Thymus (tissue), 11 donors: ENCODE measurements at regions not wholly inside any gene's neighbourhood (a gene's known extent, or its start where the extent isn't known, plus 50 kb on each side); places are given as distances from the start of the nearest gene placed in this dataset.

Experiments
- DNase-seq, 9 donors: peaks; one replicate each; pipeline ENCODE4 v3.0.0-alpha.2; 2013; ENCODE audit warnings: low spot score in 9 of 9, low read depth in 6 of 9, missing footprints in 1 of 9
- H3K27ac ChIP-seq, 2 donors: one replicate each; pipeline ENCODE4 v1.5.1; 2013; ENCODE audit warnings: control low read depth in 1 of 2, low read depth in 1 of 2, low read length in 1 of 2, mild to moderate bottlenecking in 1 of 2, moderate library complexity in 1 of 2
- H3K27me3 ChIP-seq, 2 donors: one replicate each; pipeline ENCODE4 v1.5.1; 2013; ENCODE audit warnings: low read length in 1 of 2; ENCODE audit not compliant: control insufficient read depth in 2 of 2, insufficient read depth in 1 of 2
- H3K36me3 ChIP-seq, 2 donors: one replicate each; pipeline ENCODE4 v1.5.1; 2013; ENCODE audit warnings: low read length in 1 of 2, mild to moderate bottlenecking in 1 of 2, moderate library complexity in 1 of 2; ENCODE audit not compliant: control insufficient read depth in 2 of 2, insufficient read depth in 2 of 2
- H3K4me1 ChIP-seq, 2 donors: one replicate each; pipeline ENCODE4 v1.5.1; 2013; ENCODE audit warnings: low read length in 2 of 2; ENCODE audit not compliant: control insufficient read depth in 2 of 2, insufficient read depth in 2 of 2
- H3K4me3 ChIP-seq, 2 donors: one replicate each; pipeline ENCODE4 v1.5.1; 2013; ENCODE audit warnings: low read length in 2 of 2, control low read depth in 1 of 2, mild to moderate bottlenecking in 1 of 2
- H3K9me3 ChIP-seq, 2 donors: one replicate each; pipeline ENCODE4 v1.5.1; 2013; ENCODE audit warnings: low read length in 1 of 2, mild to moderate bottlenecking in 1 of 2; ENCODE audit not compliant: control insufficient read depth in 2 of 2, insufficient read depth in 1 of 2
- WGBS: extraction: QIAGEN DNeasy Blood & Tissue Kit; methylation state at CpG from one replicate; pipeline ENCODE4 v1.1.7; 2013; 5-methylcytosine and 5-hydroxymethylcytosine counted together
- donor health status: healthy.

DNA sequence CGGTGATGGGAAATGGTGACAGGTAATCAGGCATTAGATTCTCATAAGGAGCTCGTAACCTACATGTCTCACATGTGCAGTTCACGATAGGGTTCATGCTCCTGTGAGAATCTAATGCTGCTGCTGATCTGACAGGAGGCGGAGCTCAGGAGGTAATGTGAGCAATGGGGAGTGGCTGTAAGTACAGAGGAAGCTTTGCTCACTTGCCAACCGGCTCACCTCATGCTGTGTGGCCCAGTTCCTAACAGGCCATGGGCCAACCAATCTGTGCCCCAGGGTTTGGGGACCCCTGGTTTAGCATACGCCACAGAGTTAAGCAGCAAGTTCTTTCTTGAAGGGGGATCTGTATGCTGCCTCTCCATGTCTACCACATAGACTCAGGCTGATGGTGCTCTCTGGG, 133.1 kb downstream of the IQUB start:
- DNase-seq = no peak
- H3K4me1 ChIP-seq = no peaks in the 10 kb centered on the region
- no peaks in the 10 kb centered on the region for H3K27me3 ChIP-seq
- H3K36me3 ChIP-seq = no peaks in the 10 kb centered on the region
- H3K9me3 ChIP-seq = no peaks in the 10 kb centered on the region
- no peak overlapping the region for H3K27ac ChIP-seq
- H3K4me3 ChIP-seq = no peak overlapping the region
- 85% methylated on average over 6 of the region's 6 CpGs for WGBS

DNA sequence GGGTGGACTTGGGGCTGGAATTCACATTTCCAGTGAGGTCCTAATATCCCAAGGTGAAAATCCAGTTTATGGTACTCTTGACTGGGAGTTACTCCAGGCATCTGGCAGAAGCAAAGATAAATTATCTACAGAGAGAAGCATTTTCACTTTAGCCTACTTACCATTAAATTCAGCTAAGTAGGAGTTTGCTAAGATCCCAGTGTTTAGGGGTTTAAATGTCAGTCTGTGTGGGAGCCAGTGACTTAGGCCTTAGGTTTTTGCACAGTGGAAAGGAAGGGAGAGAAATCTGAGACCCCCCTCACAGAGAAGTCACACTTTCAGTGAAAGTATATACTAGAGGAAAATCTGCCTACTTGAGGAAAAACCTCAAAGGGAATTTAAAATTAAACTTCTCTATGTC, 134.2 kb downstream of the IQUB start:
- Histone ChIP-seq H3K36me3 (no peaks in the 10 kb centered on the region), H3K9me3 (no peaks in the 10 kb centered on the region)
- no peak for DNase-seq

DNA sequence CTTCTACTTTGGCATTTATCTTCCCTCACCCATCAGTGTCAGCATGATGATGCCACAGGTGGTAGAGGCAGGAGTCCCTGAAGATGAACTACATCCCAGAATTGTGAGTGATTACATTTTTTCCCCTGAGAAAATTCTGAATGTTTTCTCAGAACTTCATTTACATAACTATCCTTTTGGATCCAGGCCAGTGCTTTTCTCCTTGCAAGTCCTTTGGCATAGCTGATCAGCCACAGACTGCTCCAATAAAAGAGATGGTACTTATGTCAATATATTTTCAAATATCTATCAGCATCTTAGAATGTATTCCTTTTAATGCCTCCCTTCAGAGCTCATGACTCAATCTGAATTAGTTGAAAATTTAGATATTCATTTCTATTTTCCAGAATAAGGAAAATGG, 135.5 kb downstream of the IQUB start:
- H3K27me3 ChIP-seq = no peaks in the 10 kb centered on the region
- DNase-seq = no peak
- no peak overlapping the region for H3K27ac ChIP-seq
- no peaks in the 10 kb centered on the region for H3K9me3 ChIP-seq
- no peaks in the 10 kb centered on the region for H3K36me3 ChIP-seq
- H3K4me3 ChIP-seq = no peak overlapping the region
- H3K4me1 ChIP-seq = no peaks in the 10 kb centered on the region

More for the DNA sequence above, 134.2 kb downstream of the IQUB start:
- no peak overlapping the region for H3K27ac ChIP-seq
- H3K27me3 ChIP-seq = no peaks in the 10 kb centered on the region
- no peaks in the 10 kb centered on the region for H3K4me1 ChIP-seq
- no peak overlapping the region for H3K4me3 ChIP-seq

DNA sequence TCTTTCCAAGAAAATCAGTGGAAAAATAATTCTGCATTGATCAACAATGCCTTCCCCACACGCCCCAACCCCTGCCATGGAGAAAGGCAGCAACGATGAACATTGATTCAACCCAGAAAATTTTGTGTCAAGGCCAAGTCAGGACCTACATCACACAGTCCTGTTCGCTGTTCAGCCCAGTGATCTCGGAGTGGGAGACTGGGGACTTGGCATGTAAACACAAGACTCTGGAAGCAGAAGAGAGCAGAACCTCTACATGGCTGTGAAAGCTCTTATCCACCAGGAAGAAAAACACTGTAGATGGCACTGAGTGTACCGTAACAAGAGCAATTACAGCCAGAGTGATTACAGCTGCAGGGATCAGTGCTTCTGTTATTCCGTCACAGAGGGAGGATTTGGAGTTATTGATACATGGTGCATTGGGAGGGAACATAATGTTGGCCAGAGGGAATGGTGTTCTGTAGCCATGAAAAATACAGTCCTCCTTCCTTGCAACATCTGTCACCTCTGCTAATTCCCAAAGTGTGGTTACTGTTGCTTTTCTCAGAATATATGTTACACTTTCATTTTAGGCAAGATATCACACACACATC, 136.6 kb downstream of the IQUB start:
- WGBS = 92% methylated on average over 6 of the region's 6 CpGs
- Histone ChIP-seq H3K4me3 (no peak overlapping the region), H3K27ac (no peak overlapping the region), H3K36me3 (no peaks in the 10 kb centered on the region), H3K27me3 (no peaks in the 10 kb centered on the region), H3K4me1 (no peaks in the 10 kb centered on the region), H3K9me3 (no peaks in the 10 kb centered on the region)
- DNase-seq = no peak

DNA sequence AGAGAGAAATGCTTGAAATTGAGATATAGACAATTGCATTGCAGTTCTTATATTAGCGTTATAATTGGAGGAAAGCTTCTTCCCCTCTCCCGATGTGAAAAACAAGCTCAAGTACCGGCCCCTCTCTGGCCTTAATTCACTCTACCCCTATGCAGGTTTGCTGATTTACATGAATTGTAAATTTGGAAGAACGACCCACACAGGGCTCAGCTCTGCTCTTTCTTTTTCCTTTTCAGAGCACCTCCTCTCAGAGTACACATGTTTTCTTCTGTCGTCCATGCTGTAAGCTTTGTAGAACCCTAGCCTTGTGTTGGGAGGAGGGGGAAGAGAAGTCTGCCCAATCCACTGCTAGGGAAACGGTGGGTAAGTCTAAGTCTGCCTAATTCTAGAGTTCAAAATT, 140.8 kb downstream of the IQUB start:
- DNase-seq = no peak
- 54% methylated on average over 6 of the region's 6 CpGs for WGBS
- Histone ChIP-seq H3K27ac (no peak overlapping the region), H3K36me3 (no peaks in the 10 kb centered on the region), H3K27me3 (no peaks in the 10 kb centered on the region), H3K9me3 (no peaks in the 10 kb centered on the region), H3K4me3 (no peak overlapping the region), H3K4me1 (no peaks in the 10 kb centered on the region)

DNA sequence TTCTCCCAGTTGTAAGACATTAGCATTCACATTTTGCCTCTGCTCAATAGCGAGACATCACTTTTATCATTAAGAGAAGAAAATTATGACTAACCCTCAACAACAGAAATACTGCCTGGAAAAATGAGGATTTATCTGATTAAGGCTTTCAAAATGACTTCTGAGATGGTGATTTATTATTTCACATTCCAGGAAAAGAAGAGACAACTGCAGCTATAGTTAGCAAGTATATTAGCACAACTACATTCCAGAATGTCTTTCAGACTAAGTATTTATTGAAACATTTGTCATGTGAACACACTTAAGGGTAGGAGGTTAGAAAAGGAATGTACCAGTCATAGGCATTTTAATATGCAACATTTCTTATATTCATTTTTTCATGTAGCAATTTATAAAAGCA, 162.0 kb downstream of the IQUB start:
- Histone ChIP-seq H3K27me3 (no peaks in the 10 kb centered on the region), H3K4me3 (no peak overlapping the region), H3K36me3 (no peaks in the 10 kb centered on the region), H3K9me3 (no peaks in the 10 kb centered on the region), H3K4me1 (no peaks in the 10 kb centered on the region), H3K27ac (no peak overlapping the region)
- WGBS = 94% methylated on average over 1 of the region's 1 CpG
- DNase-seq = no peak

DNA sequence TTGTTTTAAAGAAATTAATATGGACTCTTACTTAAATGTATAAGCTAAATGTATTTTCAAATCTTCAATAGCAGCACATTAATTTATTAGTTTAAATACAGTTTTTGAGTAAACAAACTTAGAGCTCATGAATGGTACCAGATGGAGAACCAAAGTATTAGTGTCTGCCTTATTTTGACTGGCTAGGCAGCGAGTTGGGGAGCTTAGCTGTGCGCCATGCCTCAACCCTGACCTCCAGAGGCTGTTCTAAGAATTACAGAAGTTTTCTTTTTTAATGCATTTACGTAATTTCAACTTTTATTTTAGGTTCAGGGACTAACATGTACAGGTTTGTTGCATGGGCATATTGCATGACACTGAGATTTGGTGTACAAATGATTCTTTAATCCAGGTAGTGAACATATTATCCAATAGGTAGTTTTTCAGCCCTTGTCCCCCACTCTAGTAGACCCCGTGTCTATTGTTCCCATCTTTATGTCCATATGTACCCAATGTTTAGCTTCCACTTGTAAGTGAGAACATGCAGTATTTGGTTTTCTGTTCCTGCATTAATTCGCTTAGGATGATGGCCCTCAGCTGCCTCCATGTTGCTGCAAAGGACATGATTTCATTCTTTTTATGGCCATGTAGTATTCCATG, 166.8 kb downstream of the IQUB start:
- no peaks in the 10 kb centered on the region for H3K36me3 ChIP-seq
- WGBS = 36% methylated on average over 5 of the region's 5 CpGs
- peak in 2 of 9 donors; percentile 5 to 6 for DNase-seq

DNA sequence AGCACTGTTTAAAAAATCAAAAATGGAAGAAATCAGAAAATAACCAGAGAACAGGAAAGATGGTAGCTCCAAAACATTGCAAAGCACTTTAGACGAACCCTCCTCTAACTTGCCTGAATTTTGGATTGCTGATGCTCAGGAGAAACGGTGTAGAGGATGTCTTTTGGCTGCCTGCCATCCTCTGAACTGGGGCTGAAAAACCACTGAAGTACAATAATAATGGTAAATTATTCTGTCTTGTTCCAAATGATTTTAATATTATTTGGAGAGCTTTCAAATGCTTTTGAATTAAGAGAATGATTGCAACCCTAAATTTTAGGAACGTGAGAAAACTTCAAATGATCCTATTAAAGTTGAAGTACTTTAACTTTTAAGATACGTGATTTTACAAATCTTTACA, 167.3 kb upstream of the SLC13A1 start:
- 77% methylated on average over 4 of the region's 4 CpGs for WGBS

More for the DNA sequence above, 166.8 kb downstream of the IQUB start:
- no peaks in the 10 kb centered on the region for H3K9me3 ChIP-seq
- no peaks in the 10 kb centered on the region for H3K27me3 ChIP-seq
- no peaks in the 10 kb centered on the region for H3K4me1 ChIP-seq
- H3K4me3 ChIP-seq = no peak overlapping the region
- H3K27ac ChIP-seq = no peak overlapping the region

DNA sequence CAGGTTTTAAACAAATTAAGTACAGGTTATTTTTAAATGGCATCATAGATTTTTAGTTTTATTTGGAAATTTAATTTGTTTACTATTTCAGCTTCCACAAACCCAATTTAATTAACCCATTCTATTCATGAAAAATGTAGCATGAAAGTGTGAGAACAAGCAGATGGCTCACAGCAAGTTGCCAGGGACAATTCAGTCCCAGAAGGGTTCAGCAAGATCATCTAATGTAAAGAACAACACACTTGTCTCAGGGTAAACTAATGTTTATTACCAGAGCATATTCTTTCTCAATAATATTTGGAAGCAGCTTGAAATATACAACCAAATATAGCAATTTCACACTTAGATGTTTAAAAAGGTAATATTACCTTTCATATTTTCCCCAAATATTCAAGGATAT, 166.9 kb upstream of the SLC13A1 start:
- Histone ChIP-seq H3K9me3 (no peaks in the 10 kb centered on the region), H3K4me1 (no peaks in the 10 kb centered on the region), H3K27me3 (no peaks in the 10 kb centered on the region), H3K36me3 (no peaks in the 10 kb centered on the region), H3K27ac (no peak overlapping the region), H3K4me3 (no peak overlapping the region)
- no peak for DNase-seq

More for the DNA sequence above, 167.3 kb upstream of the SLC13A1 start:
- no peaks in the 10 kb centered on the region for H3K36me3 ChIP-seq
- no peaks in the 10 kb centered on the region for H3K9me3 ChIP-seq
- H3K27me3 ChIP-seq = no peaks in the 10 kb centered on the region
- no peaks in the 10 kb centered on the region for H3K4me1 ChIP-seq
- H3K4me3 ChIP-seq = no peak overlapping the region
- no peak for DNase-seq
- H3K27ac ChIP-seq = no peak overlapping the region
